PFSK-1 (cell line): ENCODE measurements at regions not wholly inside any gene's neighbourhood (a gene's known extent, or its start where the extent isn't known, plus 50 kb on each side); places are given as distances from the start of the nearest gene placed in this dataset.

Experiments used
- FOXP2 ChIP-seq: optimal IDR thresholded peaks from 2 replicates; pipeline ENCODE3; 2011; ENCODE audit warnings: borderline replicate concordance, control low read depth, inconsistent platforms; ENCODE audit not compliant: insufficient read depth; ENCODE audit errors: extremely low read length, extremely low read depth
- POLR2AphosphoS5 ChIP-seq: IDR thresholded peaks from 2 replicates; pipeline ENCODE4 v1.6.1; 2012; ENCODE audit warnings: low read depth, mild to moderate bottlenecking, control low read depth, low read length, moderate library complexity
- REST ChIP-seq, 2 experiments: IDR thresholded peaks; 2 replicates each; pipeline versions ENCODE4 v1.6.1 to v1.8.0; 2011 to 2012; ENCODE audit warnings: low read depth in 2 of 2, low read length in 2 of 2, control low read depth in 1 of 2, inconsistent platforms in 1 of 2, mild to moderate bottlenecking in 1 of 2, moderate library complexity in 1 of 2; ENCODE audit not compliant: insufficient read depth in 1 of 2
- SIN3A ChIP-seq: IDR thresholded peaks from 2 replicates; pipeline ENCODE4 v1.6.1; 2012; ENCODE audit warnings: mild to moderate bottlenecking, low read length, moderate library complexity, borderline replicate concordance; ENCODE audit not compliant: insufficient read depth
- TAF1 ChIP-seq: IDR thresholded peaks from 2 replicates; pipeline ENCODE4 v1.6.1; 2012; ENCODE audit warnings: low read length, control low read depth, borderline replicate concordance; ENCODE audit not compliant: insufficient read depth

DNA sequence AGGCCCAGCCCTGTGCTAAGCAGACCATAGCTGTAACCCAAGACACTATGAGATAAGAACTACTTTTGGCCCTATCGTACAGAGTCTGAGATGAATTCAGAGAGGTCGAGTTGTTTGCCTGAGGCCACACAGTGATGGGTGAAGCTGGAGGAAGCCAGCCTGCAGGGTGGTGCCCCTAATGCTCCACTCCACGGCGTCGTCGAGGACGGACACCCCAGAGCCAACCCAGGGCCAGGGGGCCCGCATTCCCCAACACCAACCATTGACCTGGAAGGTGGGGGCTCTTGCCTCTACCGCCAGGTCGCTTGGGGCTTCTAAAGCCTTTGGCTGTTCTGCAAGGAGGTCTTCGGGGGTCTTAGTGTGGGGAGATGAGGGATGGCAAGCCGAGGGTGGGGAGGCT lies 84.1 kb downstream of the IRF8 start:
- TF ChIP-seq SIN3A (no peak), REST (IDR thresholded peaks at IDR 0.05; ENCODE audit: insufficient read depth in 1 of 2, low read depth in 2 of 2, low read length in 2 of 2) (no peak)

DNA sequence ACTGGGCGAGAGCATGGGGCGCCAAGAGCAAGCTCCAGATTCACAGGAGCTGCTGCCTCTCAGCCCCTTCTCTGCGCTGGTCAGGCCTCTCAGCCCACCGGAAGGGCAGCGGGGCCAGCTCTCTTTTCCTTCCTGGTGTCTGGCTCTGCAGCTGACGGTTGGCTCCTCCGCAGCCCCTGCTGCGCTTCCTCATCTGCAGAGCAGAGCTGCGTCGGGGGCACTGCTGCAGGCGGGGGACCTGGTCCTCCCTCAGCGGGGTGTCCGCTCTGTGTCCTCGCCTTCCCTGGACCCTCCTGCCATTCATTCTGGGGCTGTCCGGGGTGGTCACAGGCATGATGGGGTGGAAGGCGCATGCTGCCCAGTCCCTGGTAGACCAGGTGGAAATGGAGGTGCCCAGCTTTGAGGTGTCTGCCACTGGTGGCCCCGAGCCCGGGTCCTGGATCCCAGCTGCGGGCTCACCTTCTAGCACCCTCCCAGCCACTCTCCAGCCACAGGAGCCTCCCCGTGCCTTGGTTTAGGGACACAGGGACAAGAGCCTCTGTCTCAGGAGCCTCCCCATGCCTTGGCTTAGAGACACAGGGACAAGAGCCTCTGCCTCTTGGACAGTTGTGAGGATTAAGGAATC lies 84.8 kb downstream of the IRF8 start:
- TF ChIP-seq REST (IDR thresholded peaks at IDR 0.05; ENCODE audit: insufficient read depth in 1 of 2, low read depth in 2 of 2, low read length in 2 of 2) (no peak), POLR2AphosphoS5 (no peak), FOXP2 (no peak), TAF1 (no peak), SIN3A (no peak)

DNA sequence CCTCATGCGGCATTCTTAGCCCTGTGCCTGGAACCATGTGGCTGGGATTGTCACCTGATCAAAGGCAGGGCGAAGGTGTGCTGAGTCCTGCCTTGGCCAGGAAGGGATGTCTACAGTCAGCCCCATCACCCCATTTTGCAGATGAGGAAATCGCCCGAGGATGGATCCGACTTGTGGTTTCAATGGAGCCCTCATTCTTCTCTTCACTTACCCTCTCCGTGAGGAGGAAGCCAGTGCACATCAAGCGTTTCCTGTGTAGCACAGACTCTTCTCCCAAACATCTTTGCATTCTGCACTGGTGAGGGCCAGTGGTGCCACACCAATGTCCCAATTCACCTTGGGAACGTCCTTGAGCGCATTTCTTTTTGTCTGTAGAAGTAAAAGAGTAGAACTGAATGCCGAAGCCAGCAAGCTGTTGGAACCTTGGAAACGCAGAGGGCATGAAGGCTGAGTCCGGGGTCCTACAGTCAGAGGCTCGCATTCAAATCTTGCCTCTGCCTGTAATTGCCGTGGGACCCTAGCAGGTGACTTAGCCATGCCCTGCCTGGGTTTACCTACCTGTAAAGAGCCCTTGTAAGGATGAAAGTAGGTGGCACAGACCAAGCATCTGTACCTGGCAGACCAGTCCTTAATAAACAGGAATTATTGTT lies 85.4 kb downstream of the IRF8 start:
- TF ChIP-seq POLR2AphosphoS5 (no peak), REST (IDR thresholded peaks at IDR 0.05; ENCODE audit: insufficient read depth in 1 of 2, low read depth in 2 of 2, low read length in 2 of 2) (no peak), FOXP2 (no peak), TAF1 (no peak), SIN3A (no peak)

DNA sequence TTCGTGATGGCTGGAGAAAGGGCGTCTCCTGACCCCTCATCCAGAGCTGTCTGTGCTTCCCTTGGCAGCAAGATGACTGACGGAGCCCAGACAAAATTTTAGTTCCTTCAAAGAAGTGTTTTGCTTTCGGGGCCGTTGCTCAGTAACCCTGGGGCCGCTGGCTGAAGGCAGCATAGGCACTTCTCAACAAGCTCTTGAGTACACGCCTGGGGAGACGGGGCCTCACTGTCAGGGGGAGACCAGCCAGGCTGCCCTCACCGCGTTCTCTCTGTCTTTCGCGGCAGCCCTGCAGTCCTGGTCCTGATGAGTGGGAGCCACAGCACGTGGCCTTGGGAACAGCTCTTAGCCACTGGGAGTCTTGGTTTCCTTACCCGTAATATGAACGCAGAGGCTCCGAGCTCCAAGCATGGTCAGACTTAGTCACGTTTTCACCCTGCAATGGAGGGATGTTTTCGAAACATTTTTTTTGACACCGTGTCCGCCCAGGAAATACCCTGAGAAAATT lies 86.0 kb downstream of the IRF8 start:
- TF ChIP-seq REST (IDR thresholded peaks at IDR 0.05; ENCODE audit: insufficient read depth in 1 of 2, low read depth in 2 of 2, low read length in 2 of 2) (no peak), FOXP2 (no peak), SIN3A (no peak), TAF1 (no peak), POLR2AphosphoS5 (no peak)
